Activated T-cell treated with anti-CD3 and anti-CD28 coated beads, Interleukin-2, amount 50 U/mL, for 1 hour (primary cell): ENCODE measurements at regions not wholly inside any gene's neighbourhood (a gene's known extent, or its start where the extent isn't known, plus 50 kb on each side); places are given as distances from the start of the nearest gene placed in this dataset.

ENCODE experiments used
- DNase-seq: peaks from one replicate; pipeline ENCODE4 v3.0.0-alpha.2; 2020

- DNase-seq, result no peak
Observed at GRCh38 chr2:120830096-120830830, 94.6 kb downstream of the GLI2 start.

- DNase-seq, result no peak
Observed at GRCh38 chr2:120831086-120831485, 95.4 kb downstream of the GLI2 start.

DNA sequence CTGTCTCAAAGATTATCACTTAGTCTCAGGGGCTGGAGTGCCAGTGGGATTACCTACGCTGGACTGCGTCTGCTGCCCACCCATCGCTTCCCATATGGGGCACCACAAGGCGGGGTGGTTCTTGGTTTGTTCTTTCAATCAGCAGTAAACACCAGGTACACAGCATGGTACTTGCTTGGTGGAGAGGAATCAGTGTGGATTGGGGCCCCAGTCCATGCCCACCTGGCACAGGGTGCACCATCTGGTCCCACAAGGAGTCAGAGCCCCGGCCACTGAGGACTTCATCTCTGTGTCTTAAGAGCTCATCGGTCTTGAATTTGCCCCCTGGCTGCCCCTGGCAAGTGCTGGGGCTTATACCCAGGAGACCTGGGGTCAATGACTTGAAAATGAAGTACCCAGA lies 96.2 kb downstream of the GLI2 start:
- DNase-seq, result no peak

- no peak for DNase-seq
Observed at GRCh38 chr2:120832296-120833070, 96.8 kb downstream of the GLI2 start.

GRCh38 chr2:120833127-120833675 lies 97.5 kb downstream of the GLI2 start:
- no peak for DNase-seq

GRCh38 chr2:120834206-120834605 lies 98.5 kb downstream of the GLI2 start:
- DNase-seq, result no peak

- DNase-seq, result no peak
Observed at GRCh38 chr2:120836281-120836680, 100.6 kb downstream of the GLI2 start.

DNA sequence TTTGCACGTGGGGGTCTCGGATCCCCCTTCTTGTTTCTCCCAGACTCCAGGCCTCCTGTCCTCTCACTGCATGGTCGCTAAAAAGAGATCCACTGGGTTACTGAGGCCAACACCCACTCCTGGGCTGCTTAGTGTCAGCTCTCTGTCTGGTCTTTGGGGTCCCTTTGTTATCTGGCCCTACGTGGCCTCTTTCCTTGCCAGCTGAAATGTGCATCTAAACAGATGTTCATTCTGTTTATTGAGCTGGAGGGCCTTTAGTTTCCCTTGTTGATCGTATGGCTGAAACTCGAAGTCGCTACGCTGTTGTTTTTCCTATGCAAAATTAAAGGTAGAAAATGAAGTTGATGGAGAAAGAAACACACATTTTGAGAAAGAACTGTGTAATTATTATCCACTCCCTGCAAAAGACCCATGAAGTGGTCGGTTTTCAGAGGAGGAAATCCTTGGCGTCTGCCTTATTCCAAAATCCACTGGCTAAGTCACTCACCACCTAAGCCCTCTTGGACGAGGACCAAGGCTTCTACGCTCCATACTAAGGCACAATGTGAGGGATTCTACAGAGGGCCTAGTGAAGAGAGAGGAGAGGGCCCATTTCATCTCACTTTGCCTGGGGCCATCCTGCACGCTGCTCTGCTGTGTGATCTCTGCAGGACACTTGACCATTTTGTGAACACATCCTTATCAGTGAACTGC lies 105.3 kb downstream of the GLI2 start:
- DNase-seq, result no peak

GRCh38 chr2:120842456-120843439 lies 107.1 kb downstream of the GLI2 start:
- DNase-seq, result no peak

GRCh38 chr2:120844070-120844738 lies 108.5 kb downstream of the GLI2 start:
- no peak for DNase-seq

DNA sequence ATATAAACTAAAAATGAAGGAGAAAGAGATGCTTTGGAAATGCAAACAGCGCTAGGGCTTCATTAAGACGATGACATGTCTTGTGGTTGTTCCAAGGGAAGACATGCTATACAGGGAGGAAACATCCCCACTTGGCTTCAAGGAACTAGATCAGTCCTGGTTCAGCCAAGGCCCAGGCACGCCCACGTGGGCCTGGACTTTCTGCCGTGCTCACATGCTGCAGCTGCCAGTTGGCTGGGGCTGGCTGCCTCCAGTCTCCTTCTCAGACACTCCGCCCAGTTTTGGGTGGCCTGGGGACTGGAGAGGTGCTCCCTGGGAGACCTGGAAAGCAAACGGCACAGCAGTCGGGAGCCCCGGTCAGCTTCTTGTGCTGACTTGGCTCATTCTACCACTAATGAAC lies 109.6 kb downstream of the GLI2 start:
- DNase-seq, result no peak

- DNase-seq, result no peak
Observed at GRCh38 chr2:120846406-120847095, 110.9 kb downstream of the GLI2 start.

GRCh38 chr2:120847700-120848321 lies 112.1 kb downstream of the GLI2 start:
- no peak for DNase-seq

DNA sequence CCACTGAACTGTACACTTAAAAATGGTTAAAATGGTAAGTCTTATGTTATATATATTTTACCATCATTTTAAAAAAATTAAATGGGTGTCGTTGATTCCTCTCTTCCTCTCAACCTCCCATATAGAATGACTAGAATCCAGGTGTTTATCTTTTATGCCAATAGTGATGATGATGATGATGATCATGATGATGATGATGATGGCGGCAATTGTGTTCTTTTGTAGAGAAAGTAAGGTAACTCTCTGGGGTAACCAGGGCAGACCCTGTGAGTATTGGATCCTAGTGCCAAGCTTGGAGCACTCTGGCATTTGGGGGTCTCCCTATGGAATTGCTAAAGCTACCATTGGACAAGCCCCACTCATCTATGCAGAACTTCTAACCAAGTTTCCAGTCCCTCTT lies 113.6 kb downstream of the GLI2 start:
- DNase-seq, result no peak

DNA sequence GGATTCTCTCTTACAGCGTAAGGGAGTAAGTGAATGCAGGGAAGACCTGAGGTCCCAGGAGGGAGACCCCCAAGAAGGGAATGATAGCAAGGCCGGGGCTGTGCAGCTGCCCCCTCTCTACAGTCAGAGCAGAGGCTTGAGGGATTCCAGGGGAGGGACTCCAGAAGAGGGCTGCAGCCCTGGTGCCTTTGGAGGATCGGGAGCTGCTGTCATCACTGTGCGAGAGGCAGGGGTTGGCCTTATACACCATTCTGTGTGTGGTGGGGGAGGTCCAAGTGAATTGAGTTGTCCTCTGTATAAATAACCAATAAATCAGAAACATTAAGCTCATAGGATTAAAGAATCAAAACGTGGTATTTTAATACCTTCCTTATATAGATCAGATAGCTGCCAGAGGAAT lies 114.9 kb downstream of the GLI2 start:
- DNase-seq, result no peak

DNA sequence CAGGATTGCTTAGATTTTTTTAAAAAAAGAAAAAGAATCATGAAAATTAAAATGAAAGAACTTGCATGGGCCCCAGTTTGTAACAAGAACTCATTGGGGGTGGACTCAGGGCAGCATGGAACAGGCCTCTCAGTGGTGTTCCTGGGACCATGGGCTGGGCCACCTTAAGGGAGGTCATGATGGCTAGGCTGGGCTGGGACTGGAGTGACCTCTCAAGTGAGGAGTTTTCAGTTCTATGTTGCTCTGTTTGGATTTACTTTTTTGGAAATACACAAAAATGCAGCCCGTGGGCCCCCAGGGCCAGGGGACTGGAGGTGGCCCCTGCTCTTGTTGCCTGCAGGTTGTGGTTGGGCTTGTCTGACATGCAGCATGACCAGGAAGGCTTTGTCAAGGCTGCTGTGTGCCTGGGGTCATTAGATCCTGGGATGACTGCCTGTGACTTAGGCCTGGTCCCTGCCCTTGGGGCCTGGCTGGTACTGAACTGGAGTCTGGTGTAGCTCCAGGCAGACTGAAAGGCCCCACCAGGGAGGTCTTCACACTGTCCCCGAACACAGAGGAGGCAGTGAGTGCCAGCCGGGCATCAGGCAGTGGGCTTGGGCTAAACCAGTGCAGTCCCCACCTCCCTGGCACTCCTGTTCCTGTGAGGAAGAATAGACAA lies 115.6 kb downstream of the GLI2 start:
- no peak for DNase-seq

DNA sequence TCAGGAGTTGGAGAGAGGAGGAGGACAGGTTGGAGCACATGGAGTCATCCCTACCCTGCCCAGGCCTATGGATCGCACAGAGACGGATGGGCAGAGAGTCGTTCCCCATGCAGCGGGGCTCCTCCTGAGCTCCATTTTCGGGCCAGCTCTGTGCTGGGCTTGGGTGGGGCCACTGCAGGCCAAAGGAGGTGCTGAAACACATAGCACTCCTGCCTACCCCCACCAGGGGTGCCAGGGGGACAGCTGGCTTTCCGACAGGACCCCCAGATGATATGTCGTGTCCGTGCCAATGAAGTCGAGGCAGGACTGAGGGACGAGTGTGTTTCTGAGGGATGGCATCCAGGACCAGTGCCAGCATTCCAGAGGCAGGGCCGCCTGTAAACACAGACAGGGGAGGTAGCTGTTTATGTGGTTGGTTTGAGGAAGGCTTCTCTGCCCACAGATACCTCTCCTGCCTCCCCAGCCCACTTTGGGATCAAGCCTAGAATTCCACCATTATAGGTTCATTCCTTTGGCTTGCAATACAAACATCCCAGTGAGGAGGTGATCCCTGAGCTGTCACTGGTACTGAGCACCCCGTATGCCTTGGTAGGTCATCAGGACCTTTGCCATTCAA lies 116.6 kb downstream of the GLI2 start:
- no peak for DNase-seq

GRCh38 chr2:120853306-120854013 lies 117.8 kb downstream of the GLI2 start:
- no peak for DNase-seq
